H1 (cell line): ENCODE measurements at regions not wholly inside any gene's neighbourhood (a gene's known extent, or its start where the extent isn't known, plus 50 kb on each side); places are given as distances from the start of the nearest gene placed in this dataset.

ENCODE experiments used
- CTCF ChIA-PET: fragments of 300-600 bp; sonication (Branson Sonifier 250); formaldehyde crosslinking; loops from one replicate; lab custom pipeline; 2021; ENCODE audit not compliant: partially characterized antibody; lab: Charles Lee
- POLR2A ChIA-PET: fragments of 300-600 bp; sonication (Branson Sonifier 250); formaldehyde crosslinking; loops from one replicate; lab custom pipeline; 2021; ENCODE audit warnings: inconsistent platforms; ENCODE audit not compliant: partially characterized antibody; lab: Charles Lee
- DNase-seq, 2 experiments: peaks; one replicate each; pipeline versions ENCODE4 v3.0.0 to v3.0.0-alpha.2; 2010 to 2022; ENCODE audit warnings: low spot score in 2 of 2, low read depth in 1 of 2, mixed read lengths in 1 of 2
- FAIRE-seq: peaks from 2 replicates; lab custom pipeline; 2011; peaks lifted over from hg19 to GRCh38; lab: Jason Lieb, UNC
- H2AFZ ChIP-seq: 2 replicates; pipeline ENCODE4 v1.8.1; 2012; ENCODE audit warnings: low read length, inconsistent platforms
- H2AK5ac ChIP-seq: 2 replicates; pipeline ENCODE4 v1.6.1; 2013; ENCODE audit warnings: low read depth, low read length
- H2BK120ac ChIP-seq: replicated peaks from 2 replicates; pipeline ENCODE3; 2013; ENCODE audit warnings: low read depth, low read length, inconsistent platforms
- H2BK12ac ChIP-seq: 2 replicates; pipeline ENCODE4 v1.6.1; 2013; ENCODE audit warnings: low read depth, low read length
- H2BK15ac ChIP-seq: 2 replicates; pipeline ENCODE4 v1.6.1; 2013; ENCODE audit warnings: low read length
- H2BK20ac ChIP-seq: 2 replicates; pipeline ENCODE4 v1.6.1; 2013; ENCODE audit warnings: low read length
- H2BK5ac ChIP-seq: 2 replicates; pipeline ENCODE4 v1.6.1; 2013; ENCODE audit warnings: low read depth, low read length
- H3K14ac ChIP-seq: 2 replicates; pipeline ENCODE4 v1.6.1; 2013; ENCODE audit warnings: inconsistent platforms; ENCODE audit not compliant: insufficient read length
- H3K18ac ChIP-seq: 2 replicates; pipeline ENCODE4 v1.6.1; 2013; ENCODE audit warnings: low read length; ENCODE audit errors: extremely low read depth
- H3K23ac ChIP-seq: 2 replicates; pipeline ENCODE4 v1.6.1; 2013; ENCODE audit warnings: inconsistent platforms; ENCODE audit not compliant: insufficient read length
- H3K23me2 ChIP-seq: 2 replicates; pipeline ENCODE4 v1.6.1; 2013; ENCODE audit warnings: low read depth, low read length
- H3K27ac ChIP-seq: 2 replicates; pipeline ENCODE4 v1.6.1; 2011; ENCODE audit warnings: low read depth, low read length, inconsistent platforms
- H3K27me3 ChIP-seq, 4 experiments: replicated peaks in 1 of 4; 1 replicate in 1 of 4; 2 replicates in 3 of 4; pipeline versions ENCODE4 v1.6.1 to v1.8.1; 2011 to 2013; ENCODE audit warnings: low read length in 3 of 4, mild to moderate bottlenecking in 3 of 4, inconsistent platforms in 2 of 4, mixed read lengths in 2 of 4, moderate library complexity in 1 of 4; ENCODE audit not compliant: control insufficient read depth in 3 of 4, insufficient read depth in 3 of 4; ENCODE audit errors: extremely low read depth in 1 of 4
- H3K36me3 ChIP-seq, 4 experiments: 2 replicates each; pipeline versions ENCODE4 v1.6.1 to v1.8.1; 2011 to 2013; ENCODE audit warnings: mild to moderate bottlenecking in 4 of 4, low read length in 3 of 4, moderate library complexity in 2 of 4, control low read depth in 1 of 4, inconsistent platforms in 1 of 4; ENCODE audit not compliant: insufficient read depth in 4 of 4, control insufficient read depth in 2 of 4
- H3K4ac ChIP-seq: replicated peaks from 2 replicates; pipeline ENCODE3; 2013; ENCODE audit warnings: low read length, low read depth, mixed read lengths, inconsistent platforms; ENCODE audit not compliant: insufficient read length
- H3K4me1 ChIP-seq, 4 experiments: replicated peaks in 1 of 4; 1 replicate in 1 of 4; 2 replicates in 3 of 4; pipeline versions ENCODE4 v1.6.1 to v1.8.1; 2011 to 2013; ENCODE audit warnings: low read length in 3 of 4, inconsistent platforms in 2 of 4, mixed read lengths in 1 of 4; ENCODE audit not compliant: insufficient read depth in 4 of 4, control insufficient read depth in 3 of 4
- H3K4me2 ChIP-seq, 2 experiments: 2 replicates each; pipeline versions ENCODE4 v1.6.1 to v1.8.1; 2011 to 2013; ENCODE audit warnings: low read depth in 2 of 2, low read length in 2 of 2, control low read depth in 1 of 2, inconsistent platforms in 1 of 2, mild to moderate bottlenecking in 1 of 2; ENCODE audit not compliant: insufficient read depth in 1 of 2
- H3K4me3 ChIP-seq, 4 experiments: fragments of 200-600, 300-600 bp in 1 of 4; sonication (generic), shearing (Covaris generic), sonication (Bioruptor Twin) in 1 of 4; 2 replicates each; pipeline versions ENCODE4 v1.5.1 to v1.8.1; 2011 to 2016; ENCODE audit warnings: low read length in 4 of 4, low read depth in 3 of 4, control low read depth in 2 of 4, inconsistent platforms in 2 of 4, mild to moderate bottlenecking in 2 of 4, mixed read lengths in 1 of 4, moderate library complexity in 1 of 4; ENCODE audit not compliant: insufficient read depth in 2 of 4; ENCODE audit errors: extremely low read depth in 1 of 4
- H3K56ac ChIP-seq: replicated peaks from 2 replicates; pipeline ENCODE3; 2013; ENCODE audit warnings: low read depth, mild to moderate bottlenecking, mixed read lengths, low read length, inconsistent platforms; ENCODE audit not compliant: insufficient read length
- H3K79me1 ChIP-seq: 2 replicates; pipeline ENCODE4 v1.6.1; 2013; ENCODE audit warnings: low read depth, low read length, control low read depth
- H3K79me2 ChIP-seq, 2 experiments: 2 replicates each; pipeline versions ENCODE4 v1.6.1 to v1.8.1; 2012 to 2013; ENCODE audit warnings: low read length in 2 of 2, mild to moderate bottlenecking in 2 of 2, inconsistent platforms in 1 of 2; ENCODE audit not compliant: insufficient read depth in 2 of 2, control insufficient read depth in 1 of 2
- H3K9ac ChIP-seq, 4 experiments: replicated peaks in 1 of 4; 1 replicate in 1 of 4; 2 replicates in 3 of 4; pipeline versions ENCODE4 v1.6.1 to v1.8.1; 2011 to 2013; ENCODE audit warnings: low read depth in 3 of 4, low read length in 3 of 4, control low read depth in 2 of 4, mild to moderate bottlenecking in 2 of 4, moderate library complexity in 2 of 4, inconsistent platforms in 1 of 4; ENCODE audit errors: extremely low read depth in 1 of 4
- H3K9me3 ChIP-seq, 2 experiments: 2 replicates each; pipeline versions ENCODE4 v1.6.1 to v1.8.1; 2012 to 2013; ENCODE audit warnings: mild to moderate bottlenecking in 2 of 2, moderate library complexity in 2 of 2, control low read depth in 1 of 2, inconsistent platforms in 1 of 2, low read depth in 1 of 2, low read length in 1 of 2, mixed read lengths in 1 of 2; ENCODE audit not compliant: insufficient read depth in 2 of 2
- H4K20me1 ChIP-seq, 2 experiments: replicated peaks in 1 of 2; 2 replicates each; pipeline versions ENCODE3 to v1.8.1; 2011 to 2013; ENCODE audit warnings: inconsistent platforms in 2 of 2, low read length in 2 of 2, mild to moderate bottlenecking in 1 of 2; ENCODE audit not compliant: insufficient read depth in 2 of 2, control insufficient read depth in 1 of 2
- H4K5ac ChIP-seq: 2 replicates; pipeline ENCODE4 v1.6.1; 2013; ENCODE audit warnings: low read length, low read depth, mixed read lengths, inconsistent platforms; ENCODE audit not compliant: insufficient read length
- H4K8ac ChIP-seq: 2 replicates; pipeline ENCODE4 v1.8.0; 2013; ENCODE audit warnings: mild to moderate bottlenecking, moderate library complexity, low read length, inconsistent platforms; ENCODE audit not compliant: insufficient read depth; ENCODE audit errors: extremely low read depth
- H4K91ac ChIP-seq: replicated peaks from 2 replicates; pipeline ENCODE3; 2013; ENCODE audit warnings: low read length, mixed read lengths, inconsistent platforms; ENCODE audit not compliant: insufficient read length
- BCL11A ChIP-seq, 2 experiments: IDR thresholded peaks; one replicate each; pipeline ENCODE4 v1.6.1; 2011; ENCODE audit warnings: low read depth in 2 of 2, low read length in 2 of 2, mild to moderate bottlenecking in 2 of 2
- CHD2 ChIP-seq: IDR thresholded peaks from 2 replicates; pipeline ENCODE4 v1.6.1; 2012; ENCODE audit warnings: low read length, improper control_type of control experiment
- GABPA ChIP-seq: IDR thresholded peaks from 2 replicates; pipeline ENCODE4 v1.6.1; 2011; ENCODE audit warnings: mild to moderate bottlenecking, low read length, moderate library complexity, borderline replicate concordance; ENCODE audit not compliant: insufficient read depth
- JUND ChIP-seq: IDR thresholded peaks from 2 replicates; pipeline ENCODE4 v1.6.1; 2011; ENCODE audit warnings: mild to moderate bottlenecking, improper control_type of control experiment, low read length
- KDM1A ChIP-seq: fragments of 200-600, 300-600 bp; sonication (generic); IDR thresholded peaks from 2 replicates; pipeline ENCODE4 v1.7.1; 2016; ENCODE audit warnings: mild to moderate bottlenecking, low read length, borderline replicate concordance
- POLR2AphosphoS5 ChIP-seq: IDR thresholded peaks from 2 replicates; pipeline ENCODE4 v1.6.1; 2011; ENCODE audit warnings: low read depth, low read length
- RXRA ChIP-seq: IDR thresholded peaks from 2 replicates; pipeline ENCODE4 v1.6.1; 2011; ENCODE audit warnings: low read depth, mild to moderate bottlenecking, low read length, moderate library complexity; ENCODE audit not compliant: insufficient read depth
- SP1 ChIP-seq: IDR thresholded peaks from 2 replicates; pipeline ENCODE4 v1.6.1; 2011; ENCODE audit warnings: low read depth, low read length
- TAF1 ChIP-seq: IDR thresholded peaks from 2 replicates; pipeline ENCODE4 v1.6.1; 2011; ENCODE audit warnings: mild to moderate bottlenecking, low read depth, low read length
- WGBS, 2 experiments: shearing (Covaris generic) in 1 of 2; methylation state at CpG; one replicate each; pipeline versions ENCODE4 v1.1.6 to v1.1.7; 2013 to 2015; ENCODE audit warnings: low lambda C conversion rate in 2 of 2, mixed read lengths in 2 of 2, inconsistent platforms in 1 of 2, low coverage in 1 of 2, missing lambda C conversion rate in 1 of 2; ENCODE audit not compliant: insufficient replicate concordance in 2 of 2, insufficient coverage in 1 of 2, insufficient read length in 1 of 2; ENCODE audit errors: extremely low coverage in 1 of 2, missing lambda C conversion rate in 1 of 2; 5-methylcytosine and 5-hydroxymethylcytosine counted together
- TF ChIP-seq, protein P1 (sequence below): IDR thresholded peaks from 2 replicates; pipeline ENCODE4 v1.6.1; 2011; ENCODE audit warnings: low read depth, mild to moderate bottlenecking, low read length; ENCODE audit not compliant: insufficient read depth
- TF ChIP-seq, protein P2 (sequence below), 3 experiments: IDR thresholded peaks; 1 replicate in 2 of 3; 2 replicates in 1 of 3; pipeline versions ENCODE4 v1.5.1 to v1.6.1; 2011; ENCODE audit warnings: low read length in 3 of 3, mild to moderate bottlenecking in 3 of 3, inconsistent platforms in 2 of 3, low read depth in 1 of 3, moderate library complexity in 1 of 3; ENCODE audit not compliant: insufficient read depth in 1 of 3; ENCODE audit errors: control extremely low read depth in 1 of 3
- TF ChIP-seq, protein P3 (sequence below): IDR thresholded peaks from 2 replicates; pipeline ENCODE4 v1.6.1; 2012; ENCODE audit warnings: inconsistent platforms

DNA sequence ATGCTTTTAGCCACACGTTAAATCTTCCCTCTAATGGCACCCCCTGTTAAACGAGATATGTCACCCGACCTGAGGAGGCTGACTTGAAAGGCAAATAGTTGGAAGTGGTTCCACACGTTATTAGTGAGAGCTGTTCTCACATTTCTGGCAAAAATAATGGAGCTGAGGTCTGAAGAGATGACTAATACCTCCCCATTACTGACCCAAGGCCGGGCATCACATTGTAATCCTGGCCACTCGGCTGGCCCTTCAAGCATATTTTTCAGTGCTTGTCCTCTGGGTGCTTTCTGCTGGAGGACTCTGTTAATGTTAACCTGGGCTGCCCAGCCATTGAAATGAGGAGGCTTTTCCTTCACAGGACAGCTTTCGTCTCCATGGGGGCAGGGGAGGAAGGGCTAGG is 260.0 kb upstream of the CADM1 start:
- 84% methylated on average over 7 of the region's 7 CpGs; no CpG with 5 or more reads in 1 of the 2 experiments for WGBS, 2 experiments
- ChIA-PET CTCF (interaction anchor here (0.6 to 1.7 kb wide), 4 partner anchors 11 to 145 kb away, joined by 3 to 4 read pairs (median 3); no protein-coding TSS in a partner anchor), POLR2A (no interaction called here)
- Histone ChIP-seq H2AFZ (no peak overlapping the region), H3K4me1 (peaks cover 0 to 10% (median under 1%) of the 10 kb centered on the region in 4 experiments; a peak in 5 of 7 replicates), H3K9me3 (no peaks in the 10 kb centered on the region), H2BK20ac (no peak overlapping the region), H3K14ac (no peak overlapping the region), H3K23me2 (peaks cover 8% of the 10 kb centered on the region; the same call in 1 of the 2 replicates), H3K4me3 (no peak overlapping the region), H3K18ac (no peak overlapping the region), H3K36me3 (no peaks in the 10 kb centered on the region), H2BK15ac (no peak overlapping the region), H3K56ac (no peak overlapping the region), H4K91ac (no peak overlapping the region), H3K4ac (no peak overlapping the region), H2BK12ac (no peak overlapping the region), H3K23ac (no peak overlapping the region), H4K5ac (no peak overlapping the region), H3K4me2 (no peak overlapping the region), H3K27ac (no peak overlapping the region), H3K79me1 (no peaks in the 10 kb centered on the region), H3K9ac (no peak overlapping the region), H3K27me3 (peaks cover 10 to 29% (median 22%) of the 10 kb centered on the region in 4 experiments), H3K79me2 (no peaks in the 10 kb centered on the region), H2BK120ac (no peak overlapping the region), H2BK5ac (no peak overlapping the region), H4K8ac (no peak overlapping the region), H2AK5ac (no peak overlapping the region), H4K20me1 (no peaks in the 10 kb centered on the region)
- TF ChIP-seq KDM1A: no peak
- TF ChIP-seq RXRA: no peak
- TF ChIP-seq, protein P1, sequence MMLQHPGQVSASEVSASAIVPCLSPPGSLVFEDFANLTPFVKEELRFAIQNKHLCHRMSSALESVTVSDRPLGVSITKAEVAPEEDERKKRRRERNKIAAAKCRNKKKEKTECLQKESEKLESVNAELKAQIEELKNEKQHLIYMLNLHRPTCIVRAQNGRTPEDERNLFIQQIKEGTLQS: no peak
- no peak for TF ChIP-seq SP1
- TF ChIP-seq, protein P2, sequence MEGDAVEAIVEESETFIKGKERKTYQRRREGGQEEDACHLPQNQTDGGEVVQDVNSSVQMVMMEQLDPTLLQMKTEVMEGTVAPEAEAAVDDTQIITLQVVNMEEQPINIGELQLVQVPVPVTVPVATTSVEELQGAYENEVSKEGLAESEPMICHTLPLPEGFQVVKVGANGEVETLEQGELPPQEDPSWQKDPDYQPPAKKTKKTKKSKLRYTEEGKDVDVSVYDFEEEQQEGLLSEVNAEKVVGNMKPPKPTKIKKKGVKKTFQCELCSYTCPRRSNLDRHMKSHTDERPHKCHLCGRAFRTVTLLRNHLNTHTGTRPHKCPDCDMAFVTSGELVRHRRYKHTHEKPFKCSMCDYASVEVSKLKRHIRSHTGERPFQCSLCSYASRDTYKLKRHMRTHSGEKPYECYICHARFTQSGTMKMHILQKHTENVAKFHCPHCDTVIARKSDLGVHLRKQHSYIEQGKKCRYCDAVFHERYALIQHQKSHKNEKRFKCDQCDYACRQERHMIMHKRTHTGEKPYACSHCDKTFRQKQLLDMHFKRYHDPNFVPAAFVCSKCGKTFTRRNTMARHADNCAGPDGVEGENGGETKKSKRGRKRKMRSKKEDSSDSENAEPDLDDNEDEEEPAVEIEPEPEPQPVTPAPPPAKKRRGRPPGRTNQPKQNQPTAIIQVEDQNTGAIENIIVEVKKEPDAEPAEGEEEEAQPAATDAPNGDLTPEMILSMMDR (IDR thresholded peaks at IDR 0.05; ENCODE audit: control extremely low read depth in 1 of 3, insufficient read depth in 1 of 3, low read depth in 1 of 3, low read length in 3 of 3): no peak
- TF ChIP-seq JUND: no peak
- TF ChIP-seq, protein P3, sequence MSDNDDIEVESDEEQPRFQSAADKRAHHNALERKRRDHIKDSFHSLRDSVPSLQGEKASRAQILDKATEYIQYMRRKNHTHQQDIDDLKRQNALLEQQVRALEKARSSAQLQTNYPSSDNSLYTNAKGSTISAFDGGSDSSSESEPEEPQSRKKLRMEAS: no peak
- TF ChIP-seq GABPA: no peak
- no peak for TF ChIP-seq CHD2
- TF ChIP-seq BCL11A (IDR thresholded peaks at IDR 0.05; ENCODE audit: low read depth in 2 of 2, low read length in 2 of 2): no peak
- no peak for TF ChIP-seq TAF1
- TF ChIP-seq POLR2AphosphoS5: no peak
- FAIRE-seq (no peak), DNase-seq (no peak)
